ENCODE measurements at regions not wholly inside any gene's neighbourhood (a gene's known extent, or its start where the extent isn't known, plus 50 kb on each side); places are given as distances from the start of the nearest gene placed in this dataset.

GRCh38 chr7:142485617-142486226, 227.9 kb upstream of the PRSS58 start:
- Mint-ChIP-seq H3K4me1 (ENCODE audit: low read depth, unreplicated experiment) (peaks cover 65% of the 10 kb centered on the region), H3K36me3 (ENCODE audit: unreplicated experiment) (peaks cover under 1% of the 10 kb centered on the region), H3K4me3 (ENCODE audit: unreplicated experiment) (no peak overlapping the region)

GRCh38 chr7:142483659-142484317, 225.9 kb upstream of the PRSS58 start:
- peaks cover 7% of the 10 kb centered on the region for H3K27me3 Mint-ChIP-seq (ENCODE audit: unreplicated experiment)
- H3K4me3 Mint-ChIP-seq (ENCODE audit: unreplicated experiment), result no peak overlapping the region
- peaks cover 4% of the 10 kb centered on the region for H3K9me3 Mint-ChIP-seq (ENCODE audit: unreplicated experiment)
- no peaks in the 10 kb centered on the region for H3K36me3 Mint-ChIP-seq (ENCODE audit: unreplicated experiment)
- TF ChIP-seq CTCF (IDR thresholded peaks at IDR 0.05; ENCODE audit: partially characterized antibody, unreplicated experiment), result peak; percentile 45
- DNase-seq, result no peak
- H3K4me1 Mint-ChIP-seq (ENCODE audit: low read depth, unreplicated experiment), result peaks cover 67% of the 10 kb centered on the region
- peak overlapping the region; percentile 60 for H3K27ac Mint-ChIP-seq (ENCODE audit: unreplicated experiment)

More at GRCh38 chr7:142485617-142486226, 227.9 kb upstream of the PRSS58 start:
- peaks cover 7% of the 10 kb centered on the region for H3K9me3 Mint-ChIP-seq (ENCODE audit: unreplicated experiment)
- H3K27ac Mint-ChIP-seq (ENCODE audit: unreplicated experiment), result peak overlapping the region; percentile 6
- H3K27me3 Mint-ChIP-seq (ENCODE audit: unreplicated experiment), result peaks cover 7% of the 10 kb centered on the region
- peak; percentile 46 for TF ChIP-seq CTCF (IDR thresholded peaks at IDR 0.05; ENCODE audit: partially characterized antibody, unreplicated experiment)
- no peak for DNase-seq

- Mint-ChIP-seq H3K27ac (ENCODE audit: unreplicated experiment) (peak overlapping the region; percentile 48), H3K4me1 (ENCODE audit: low read depth, unreplicated experiment) (peaks cover 68% of the 10 kb centered on the region), H3K36me3 (ENCODE audit: unreplicated experiment) (no peaks in the 10 kb centered on the region), H3K9me3 (ENCODE audit: unreplicated experiment) (peaks cover 4% of the 10 kb centered on the region), H3K4me3 (ENCODE audit: unreplicated experiment) (no peak overlapping the region), H3K27me3 (ENCODE audit: unreplicated experiment) (peaks cover 7% of the 10 kb centered on the region)
- TF ChIP-seq CTCF (IDR thresholded peaks at IDR 0.05; ENCODE audit: partially characterized antibody, unreplicated experiment), result peak; percentile 65
- peak; percentile 80 for DNase-seq
Observed at GRCh38 chr7:142482891-142483658, 225.2 kb upstream of the PRSS58 start.

- Mint-ChIP-seq H3K27ac (ENCODE audit: unreplicated experiment) (peak overlapping the region; percentile 98), H3K36me3 (ENCODE audit: unreplicated experiment) (no peaks in the 10 kb centered on the region), H3K4me3 (ENCODE audit: unreplicated experiment) (peak overlapping the region; percentile 63), H3K27me3 (ENCODE audit: unreplicated experiment) (peaks cover 5% of the 10 kb centered on the region), H3K9me3 (ENCODE audit: unreplicated experiment) (peaks cover 4% of the 10 kb centered on the region), H3K4me1 (ENCODE audit: low read depth, unreplicated experiment) (peaks cover 61% of the 10 kb centered on the region)
- TF ChIP-seq CTCF (IDR thresholded peaks at IDR 0.05; ENCODE audit: partially characterized antibody, unreplicated experiment), result no peak
- DNase-seq, result no peak
Observed at GRCh38 chr7:142481548-142481947, 223.7 kb upstream of the PRSS58 start.
